ENCODE measurements at regions not wholly inside any gene's neighbourhood (a gene's known extent, or its start where the extent isn't known, plus 50 kb on each side); places are given as distances from the start of the nearest gene placed in this dataset.
"Not testable (repeated sequence)": the region's sequence is repeated elsewhere in the genome, so short reads cannot be mapped to it uniquely, and the experiment has no call there.

DNA sequence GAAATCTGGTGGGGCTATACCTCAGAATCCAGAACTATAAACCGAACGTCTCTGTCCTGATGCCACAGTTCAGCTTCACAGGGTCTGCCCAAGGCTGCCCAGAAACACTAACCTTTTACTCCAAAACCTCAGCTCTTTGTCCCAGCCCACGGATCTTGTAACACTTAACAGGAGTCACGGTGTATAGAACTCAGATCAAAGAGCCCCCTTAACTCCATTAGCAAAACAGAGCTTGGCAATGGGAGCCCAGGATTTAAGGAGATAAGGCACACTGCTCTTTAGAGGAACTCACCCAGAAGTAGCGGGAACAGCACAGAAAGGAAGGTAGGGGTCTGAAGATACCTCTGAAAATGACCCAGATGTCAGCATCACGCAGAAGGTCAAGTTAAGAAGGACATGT lies 68.8 kb upstream of the SOX14 start:
- H3K27ac ChIP-seq: no peak overlapping the region
- DNase-seq (ENCODE audit: low read depth, low spot score): no peak

DNA sequence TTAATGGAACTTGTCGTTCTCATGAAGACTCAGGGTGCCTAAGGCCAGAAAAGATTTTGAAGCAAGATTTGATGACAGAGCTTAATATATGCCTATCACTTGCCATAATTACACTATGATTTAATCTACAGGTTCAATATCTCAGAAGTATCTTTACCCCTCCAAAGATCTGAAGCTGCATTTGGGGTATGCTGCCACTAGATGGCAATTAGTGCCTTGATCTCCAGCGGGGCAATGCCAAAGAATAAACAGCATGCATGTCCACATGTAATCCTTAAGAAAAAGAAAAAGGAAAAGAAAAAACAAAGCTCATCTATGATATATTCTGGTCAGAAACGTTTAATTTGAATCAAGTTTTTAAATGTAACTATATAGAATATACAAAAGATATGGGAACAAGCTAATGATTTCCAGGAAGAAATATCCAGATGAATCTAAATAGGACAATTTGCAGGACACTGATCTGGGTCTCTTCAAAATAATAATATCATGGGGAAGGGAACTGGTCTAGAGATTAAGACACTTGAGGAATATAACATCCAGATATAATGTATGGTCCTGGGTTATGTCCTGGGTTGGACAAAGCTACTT lies 55.0 kb upstream of the SOX14 start:
- no peak for DNase-seq (ENCODE audit: low read depth, low spot score)
- no peak overlapping the region for H3K27ac ChIP-seq

DNA sequence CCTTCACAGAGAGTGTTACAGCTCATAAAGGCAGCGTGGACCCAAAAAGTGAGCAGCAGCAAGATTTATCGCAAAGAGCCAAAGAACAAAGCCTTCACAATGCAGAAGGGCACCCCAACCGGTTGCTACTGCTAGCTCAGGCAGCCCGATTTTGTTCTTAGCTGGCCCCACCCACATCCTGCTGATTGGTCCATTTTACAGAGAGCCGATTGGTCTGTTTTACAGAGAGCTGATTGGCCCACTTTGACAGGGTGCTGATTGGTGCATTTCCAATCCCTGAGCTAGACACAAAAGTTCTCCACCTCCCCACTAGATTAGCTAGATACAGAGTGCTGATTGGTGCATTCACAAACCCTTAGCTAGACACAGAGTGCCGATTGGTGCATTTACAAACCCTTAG lies 50.1 kb upstream of the SOX14 start:
- not testable (repeated sequence) for DNase-seq (ENCODE audit: low read depth, low spot score); H3K27ac ChIP-seq
